NCI-H2171 (cell line): ENCODE measurements at regions not wholly inside any gene's neighbourhood (a gene's known extent, or its start where the extent isn't known, plus 50 kb on each side); places are given as distances from the start of the nearest gene placed in this dataset.
"Not testable (repeated sequence)": the region's sequence is repeated elsewhere in the genome, so short reads cannot be mapped to it uniquely, and the experiment has no call there.

Experiments
- DNase-seq: peaks from one replicate; lab custom pipeline; 2025; lab: John Stamatoyannopoulos, UW

DNA sequence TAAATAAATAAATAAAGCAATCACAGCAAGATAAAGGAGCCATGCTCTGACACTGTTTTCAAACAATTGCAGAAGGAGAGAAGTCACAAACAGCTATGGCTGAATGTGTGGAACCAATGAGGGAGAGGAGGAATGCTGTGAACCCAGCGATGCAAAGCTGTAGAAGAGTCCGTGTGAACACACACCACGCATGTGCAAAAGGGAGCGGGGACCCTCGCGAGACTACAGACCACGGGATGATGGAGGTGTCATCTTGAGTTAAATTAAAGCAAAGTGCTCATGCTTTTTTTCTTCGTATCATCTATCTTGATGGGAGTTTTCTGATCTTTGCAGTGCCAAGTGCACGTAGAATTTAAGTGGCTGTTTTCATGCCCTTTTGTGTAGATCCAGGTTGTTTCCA is 123.8 kb upstream of the CDH5 start:
- no peak for DNase-seq

DNA sequence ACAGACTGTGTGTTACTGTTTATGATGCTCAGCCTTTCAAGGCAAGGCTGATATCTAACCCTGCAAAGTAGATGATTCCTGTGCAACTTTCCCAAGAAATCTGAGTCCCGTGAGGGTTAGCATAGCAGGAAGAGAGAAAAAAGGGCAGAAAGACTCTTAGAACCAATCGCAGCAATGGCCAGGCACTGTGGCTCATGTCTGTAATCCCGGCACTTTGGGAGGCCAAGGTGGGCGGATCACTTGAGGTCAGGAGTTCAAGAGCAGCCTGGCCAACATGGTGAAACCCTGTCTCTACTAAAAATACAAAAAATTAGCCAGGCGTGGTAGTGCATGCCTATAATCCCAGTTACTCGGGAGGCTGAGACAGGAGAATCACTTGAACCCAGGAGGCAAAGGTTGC is 124.3 kb upstream of the CDH5 start:
- not testable (repeated sequence) for DNase-seq

DNA sequence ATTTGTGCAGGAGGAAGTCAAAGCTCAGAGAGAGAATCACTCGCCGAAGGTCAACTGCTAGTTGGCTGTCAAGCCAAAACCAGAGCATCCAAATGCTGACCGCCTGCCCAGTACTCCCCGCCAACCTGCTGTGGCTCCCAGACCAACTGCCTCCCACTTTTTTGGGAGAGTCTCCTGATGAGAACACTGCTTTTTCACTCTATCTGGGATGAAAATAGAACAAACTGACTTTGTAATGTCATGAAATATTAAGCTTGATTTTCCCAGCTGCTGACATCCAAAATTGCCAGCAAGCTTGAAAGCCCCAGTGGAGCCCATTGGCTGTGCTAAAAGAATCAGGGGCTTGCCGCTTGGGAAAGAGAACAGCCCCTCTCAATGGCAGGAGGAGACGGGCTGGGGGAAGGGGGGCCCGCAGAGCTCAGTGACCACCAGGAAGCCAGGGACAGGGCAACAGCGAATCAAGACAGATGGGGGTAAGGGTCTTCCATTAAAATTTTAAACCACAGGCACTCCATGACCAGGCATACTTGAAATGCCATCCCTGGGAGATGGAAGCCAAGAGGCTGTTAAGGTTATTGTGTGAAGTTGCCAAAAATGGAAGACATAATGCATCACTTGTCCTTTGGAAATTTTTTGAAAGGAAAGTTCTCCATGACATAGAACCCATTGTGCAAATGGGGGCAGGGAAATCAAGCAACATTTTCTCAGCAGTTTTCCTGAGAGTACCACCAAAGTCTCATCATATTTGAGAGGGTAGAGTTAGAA is 125.7 kb upstream of the CDH5 start:
- no peak for DNase-seq

DNA sequence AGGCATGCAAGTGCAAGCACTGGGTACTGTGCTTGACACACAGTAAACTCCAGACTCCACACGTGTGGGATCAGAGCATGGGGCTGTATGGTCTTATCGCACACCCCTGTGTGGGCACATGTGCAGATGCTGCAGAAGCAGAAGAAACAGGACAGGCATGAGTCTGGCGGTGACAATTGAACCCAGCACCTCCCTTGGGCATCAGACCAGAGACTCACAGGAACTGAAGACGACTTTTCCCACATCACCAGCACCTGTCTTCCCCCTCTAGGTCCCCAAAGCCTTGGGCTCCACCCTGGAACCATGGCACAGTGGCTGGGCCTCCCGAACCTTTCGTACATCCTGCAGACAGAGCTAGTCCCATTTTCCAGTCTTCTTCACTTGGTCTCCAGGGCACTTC is 126.4 kb upstream of the CDH5 start:
- no peak for DNase-seq

DNA sequence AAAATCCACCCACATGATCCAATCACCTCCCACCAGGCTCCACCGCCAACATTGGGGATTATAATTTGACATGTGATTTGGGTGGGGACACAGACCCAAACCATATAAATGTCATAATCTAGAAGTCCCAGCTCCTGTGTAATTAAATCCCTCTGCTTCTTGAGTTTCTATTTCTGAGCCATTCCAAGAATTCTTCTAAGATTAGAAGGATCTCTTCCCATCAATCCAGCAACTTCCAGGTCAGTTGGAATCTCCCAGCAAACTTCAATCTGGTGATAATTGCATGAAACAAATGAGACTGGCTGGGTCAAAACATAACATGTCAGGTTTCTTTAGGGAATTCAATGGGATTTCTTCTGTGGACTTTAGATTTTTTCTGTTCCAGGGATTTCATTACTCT is 127.8 kb upstream of the CDH5 start:
- DNase-seq = no peak

DNA sequence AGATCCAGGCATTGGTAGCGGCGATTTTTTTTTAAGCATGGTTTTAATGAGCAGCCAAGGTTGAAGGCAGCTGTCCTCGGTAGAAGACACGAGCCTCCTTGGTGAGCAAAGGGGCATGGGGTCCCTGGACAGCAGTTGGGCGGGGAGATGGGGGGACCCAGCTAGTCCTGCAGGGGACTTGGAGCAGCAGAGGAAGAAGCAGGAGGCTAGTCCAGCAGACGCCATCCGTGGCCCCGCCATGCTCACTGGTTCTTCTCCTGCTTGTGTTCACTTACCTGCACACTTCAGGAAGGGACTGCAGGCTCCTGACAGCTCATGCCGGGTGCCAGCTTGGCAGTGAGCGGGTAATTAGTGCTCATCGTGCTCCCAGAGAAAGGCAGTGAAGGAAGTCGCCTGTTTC is 130.2 kb upstream of the CDH5 start:
- no peak for DNase-seq

DNA sequence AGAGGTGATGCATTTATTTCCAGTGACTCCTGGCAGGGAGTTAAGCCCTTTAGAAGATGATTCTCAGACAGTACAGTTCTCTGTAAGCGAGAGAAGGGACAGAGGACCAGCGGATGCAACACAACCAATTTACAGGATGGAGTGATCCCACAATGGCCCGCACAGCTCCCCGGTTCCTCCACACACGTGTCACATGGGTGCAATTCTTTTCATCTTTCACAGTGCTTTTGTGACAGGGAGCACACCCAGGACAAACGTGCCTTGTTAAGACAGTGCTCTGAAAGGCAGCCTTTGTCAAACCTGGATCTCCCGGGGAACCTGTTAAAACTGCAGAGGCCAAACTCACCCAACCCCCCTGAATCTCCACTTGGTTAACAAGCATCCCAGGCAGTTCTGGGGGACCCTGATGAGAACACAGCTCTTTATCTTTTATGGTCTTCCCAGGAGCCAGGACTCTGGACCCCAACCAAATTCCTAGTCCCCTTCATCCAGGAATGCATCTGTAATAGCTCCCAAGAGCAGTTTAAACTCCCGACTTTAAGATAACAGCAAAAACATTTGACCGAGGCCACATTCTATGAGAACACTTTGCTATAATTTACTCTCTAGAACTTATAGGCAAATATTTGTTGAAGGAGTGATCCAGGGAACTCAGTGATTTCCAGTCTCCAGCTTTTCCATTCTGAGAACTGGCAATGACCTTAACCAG is 134.9 kb upstream of the CDH5 start:
- DNase-seq = no peak

DNA sequence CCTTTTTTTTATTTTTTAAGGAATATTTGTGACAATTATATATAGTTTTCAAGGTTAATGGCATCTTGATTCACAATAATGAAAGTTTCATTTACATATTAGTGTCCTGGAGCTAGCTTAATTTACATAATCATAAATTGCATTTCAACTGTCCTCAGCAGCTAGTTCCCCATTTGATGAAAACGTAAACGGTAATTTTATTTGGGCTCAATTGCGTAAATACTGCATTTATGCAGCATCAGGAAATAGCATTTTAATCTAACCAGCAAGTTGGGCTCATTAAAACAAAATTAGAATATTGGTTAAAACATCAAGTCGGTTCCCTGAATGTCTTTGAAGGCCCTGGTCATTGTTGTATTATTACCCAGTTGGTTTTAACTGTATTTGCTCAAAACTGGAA is 136.8 kb upstream of the CDH5 start:
- no peak for DNase-seq

DNA sequence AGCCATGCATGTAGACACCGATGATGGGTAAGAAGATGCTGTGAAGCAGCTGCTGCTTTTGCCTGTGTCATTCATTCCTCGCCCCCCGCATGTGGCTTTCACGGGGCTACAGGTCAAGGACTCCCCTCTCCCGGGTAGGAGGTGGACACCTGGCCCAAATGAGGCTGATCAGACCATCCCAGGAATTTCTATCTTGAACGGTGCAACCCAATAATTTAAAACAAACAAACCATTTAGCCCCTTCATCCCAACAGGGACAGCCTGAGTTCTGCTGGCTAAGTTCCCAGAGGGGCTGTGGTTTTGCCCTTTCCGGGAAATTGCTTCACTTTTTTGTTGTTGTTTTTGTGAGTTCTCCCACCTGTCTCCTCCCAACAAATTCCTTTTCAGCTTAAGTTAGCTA is 137.7 kb upstream of the CDH5 start:
- no peak for DNase-seq

DNA sequence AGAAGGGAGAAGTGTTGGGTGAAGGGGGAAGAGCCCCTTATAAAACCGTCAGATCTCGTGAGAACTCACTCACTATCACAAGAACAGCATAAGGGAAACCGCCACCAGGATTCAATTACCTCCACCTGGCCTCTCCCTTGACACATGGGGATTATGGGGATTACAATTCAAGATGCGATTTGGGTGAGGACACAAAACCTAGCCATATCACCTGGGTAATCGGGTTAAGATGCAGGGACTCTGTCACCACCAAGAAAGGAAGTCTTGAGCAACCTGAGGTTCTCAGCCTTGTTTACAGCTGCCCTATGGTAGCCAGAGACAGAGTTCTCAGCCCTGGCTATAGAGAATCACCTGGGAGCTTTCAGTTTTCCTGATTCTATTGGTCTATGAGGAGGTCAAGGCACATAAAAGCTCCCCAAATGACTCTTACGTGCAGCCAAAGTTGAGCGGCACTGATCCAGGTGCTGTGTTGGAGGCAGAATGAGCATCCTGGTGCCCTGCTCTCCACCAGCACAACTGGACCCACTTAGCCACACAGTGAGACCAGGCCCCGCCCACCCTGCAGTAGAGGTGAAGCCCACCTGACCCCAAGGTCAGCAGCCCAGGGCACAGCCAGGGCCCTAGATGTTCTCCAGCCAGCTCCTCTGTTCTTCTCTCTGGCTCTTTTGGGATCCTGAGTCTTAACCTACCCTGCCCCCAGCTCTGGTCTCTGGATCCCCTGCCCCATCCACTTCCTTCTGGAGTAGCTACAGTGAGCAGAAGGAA is 138.5 kb upstream of the CDH5 start:
- no peak for DNase-seq

DNA sequence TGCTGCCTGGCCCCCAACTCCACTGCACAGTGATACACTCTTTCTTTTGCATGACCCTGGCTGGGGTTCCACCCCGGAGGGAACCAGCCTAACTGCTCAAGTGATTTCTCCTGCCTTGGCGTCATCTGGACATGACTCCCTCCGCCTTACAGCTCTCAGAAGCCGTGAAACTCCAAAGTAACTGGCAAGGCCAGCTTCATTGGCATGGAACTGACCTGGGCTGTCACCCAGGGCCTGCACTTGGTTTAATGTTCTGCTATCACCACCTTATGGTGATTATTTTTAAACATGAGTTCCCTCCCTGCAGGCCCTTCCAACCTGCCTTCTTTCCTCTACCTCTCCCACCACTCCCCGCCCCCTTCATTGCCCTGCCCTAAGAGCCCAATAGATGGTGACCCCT is 139.7 kb upstream of the CDH5 start:
- DNase-seq = no peak

DNA sequence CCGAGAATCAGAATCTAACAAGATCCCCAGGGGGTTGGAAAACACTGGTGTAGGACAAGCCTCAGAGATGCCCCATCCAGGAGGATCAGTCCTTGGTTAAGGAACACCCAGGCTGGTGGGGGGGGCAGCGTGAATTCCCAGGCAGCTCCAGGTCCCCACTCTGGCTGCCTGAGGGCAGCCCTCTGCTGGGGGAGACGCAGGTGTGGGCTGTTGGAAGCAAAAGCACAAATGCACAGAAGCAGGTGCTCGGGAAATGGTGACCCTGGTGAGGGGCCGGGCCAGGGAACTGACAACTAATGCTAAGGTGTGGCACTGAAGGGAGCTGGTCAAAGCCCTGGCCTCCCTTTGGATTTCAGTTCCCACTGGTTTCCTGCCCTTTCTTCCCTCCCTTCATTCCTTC is 140.8 kb upstream of the CDH5 start:
- no peak for DNase-seq

DNA sequence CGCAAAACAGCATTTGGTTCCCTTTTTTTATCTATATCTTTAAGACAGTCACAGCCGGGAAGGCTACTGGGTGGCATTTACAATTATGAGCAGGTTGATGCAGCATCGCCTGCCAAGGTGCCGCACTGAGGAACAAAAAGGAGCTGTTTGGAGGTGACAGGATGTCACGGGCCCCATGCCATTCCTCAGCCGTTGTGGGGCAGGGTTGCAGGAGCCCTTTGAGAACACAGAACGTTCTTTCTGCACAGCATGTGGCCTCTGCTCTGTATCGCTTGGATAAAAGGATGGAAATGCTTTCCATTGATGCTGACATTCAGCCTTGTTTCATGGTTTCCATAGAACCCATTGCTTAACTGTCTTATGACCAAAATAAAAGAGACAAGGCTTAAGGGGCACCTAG is 141.9 kb upstream of the CDH5 start:
- DNase-seq = no peak

DNA sequence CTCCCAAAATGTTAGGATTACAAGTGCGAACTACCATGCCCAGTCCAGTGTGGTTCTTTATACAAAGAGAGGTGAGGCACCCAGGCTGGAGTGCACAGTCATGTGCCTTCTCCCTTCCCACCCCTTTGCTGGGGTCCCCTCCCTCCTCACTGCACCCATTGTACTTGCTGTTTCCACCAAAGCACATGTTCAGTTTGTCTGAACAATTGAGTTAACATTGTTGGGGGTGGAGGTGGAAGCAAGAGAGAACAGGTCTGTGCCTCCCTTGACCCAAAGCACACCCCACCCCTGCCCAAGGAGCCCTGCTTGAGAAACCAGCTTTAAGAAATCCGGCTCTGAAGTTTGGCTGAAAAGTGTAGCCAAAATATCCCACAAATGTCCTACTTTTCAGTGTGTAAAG is 142.3 kb upstream of the CDH5 start:
- DNase-seq = no peak

DNA sequence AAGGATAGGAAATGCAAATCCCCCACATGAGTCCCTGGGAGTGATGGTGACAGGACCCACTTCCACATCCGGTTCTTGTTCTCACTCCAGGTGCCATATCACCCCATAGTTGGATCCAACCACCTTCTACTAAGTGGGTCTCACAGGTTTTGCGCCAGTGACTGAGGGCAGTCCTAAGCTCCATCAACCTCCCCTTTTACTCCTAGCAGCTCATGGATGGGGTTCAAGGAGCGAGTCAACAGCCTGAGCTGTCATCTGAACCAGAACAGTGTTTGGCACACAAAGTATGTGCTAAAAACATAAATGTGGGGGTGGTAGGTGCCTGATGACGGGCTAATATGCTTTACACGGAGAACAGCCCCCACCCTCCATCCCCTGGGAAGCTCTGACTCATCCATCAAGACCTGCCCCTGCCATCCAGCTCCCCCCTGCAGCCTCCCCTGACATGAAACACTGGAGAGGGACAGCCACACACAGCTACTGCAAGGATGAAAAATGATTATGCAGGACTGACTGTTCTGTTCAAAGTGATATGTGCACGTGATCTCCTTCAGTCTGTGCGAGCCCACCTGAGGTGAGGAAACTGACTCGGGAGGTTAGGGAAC is 143.2 kb upstream of the CDH5 start:
- DNase-seq = no peak

DNA sequence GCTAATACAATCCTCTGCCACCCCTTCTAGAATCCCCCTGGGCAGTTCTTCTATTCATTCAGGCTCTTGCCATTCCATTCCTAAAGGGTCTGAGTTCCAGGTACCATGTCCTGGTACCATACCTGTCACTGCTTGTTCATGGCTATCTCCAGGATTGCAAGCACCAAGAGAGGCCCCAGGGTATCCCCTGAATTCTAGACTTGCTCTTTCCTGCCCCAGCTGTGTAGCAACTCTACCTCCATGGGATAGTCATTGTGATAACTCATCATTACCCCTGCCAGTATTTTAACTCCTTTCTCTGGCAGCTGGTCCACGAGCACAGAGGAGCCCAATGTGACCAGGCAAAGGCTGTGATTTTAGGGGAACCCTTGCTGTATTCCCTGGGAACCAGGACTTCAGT is 143.7 kb upstream of the CDH5 start:
- no peak for DNase-seq

DNA sequence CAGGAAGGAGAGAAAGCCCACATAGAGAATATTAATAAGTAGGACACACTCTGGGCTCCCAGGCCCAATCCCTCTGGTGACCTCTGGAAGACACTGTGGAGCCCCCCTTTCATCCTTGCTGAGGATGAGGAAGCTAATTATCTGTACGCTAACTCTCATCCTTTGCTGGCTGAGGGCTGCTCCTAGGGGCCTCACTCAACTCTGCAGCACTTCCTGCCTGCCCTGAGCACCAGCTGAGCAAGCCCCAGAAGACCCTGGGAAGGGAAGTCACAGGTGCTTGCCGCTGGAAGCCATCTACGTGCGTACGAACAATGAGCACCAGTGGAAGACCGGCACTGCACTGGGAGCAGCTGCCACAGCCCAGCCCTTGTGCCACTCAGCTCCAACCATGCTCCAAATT is 145.8 kb upstream of the CDH5 start:
- no peak for DNase-seq

DNA sequence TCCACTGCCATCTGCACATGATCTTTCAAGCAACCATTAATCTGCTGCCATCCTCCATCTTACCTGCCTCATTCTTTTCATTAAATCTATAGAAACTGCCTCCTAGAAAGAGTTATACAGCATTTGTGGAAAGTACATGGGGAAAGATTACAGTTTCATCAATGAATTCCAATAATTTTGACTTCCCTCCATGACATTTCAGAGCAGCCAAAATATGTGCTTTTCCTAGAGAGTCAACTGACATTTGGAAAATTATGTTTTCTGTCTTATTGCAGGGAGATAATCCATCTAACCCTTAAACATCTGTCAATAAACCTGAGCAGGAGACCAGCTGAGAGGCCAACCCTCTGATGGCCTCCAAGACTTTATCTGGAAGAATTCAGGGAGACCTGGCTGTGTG is 147.0 kb upstream of the CDH5 start:
- DNase-seq = no peak

DNA sequence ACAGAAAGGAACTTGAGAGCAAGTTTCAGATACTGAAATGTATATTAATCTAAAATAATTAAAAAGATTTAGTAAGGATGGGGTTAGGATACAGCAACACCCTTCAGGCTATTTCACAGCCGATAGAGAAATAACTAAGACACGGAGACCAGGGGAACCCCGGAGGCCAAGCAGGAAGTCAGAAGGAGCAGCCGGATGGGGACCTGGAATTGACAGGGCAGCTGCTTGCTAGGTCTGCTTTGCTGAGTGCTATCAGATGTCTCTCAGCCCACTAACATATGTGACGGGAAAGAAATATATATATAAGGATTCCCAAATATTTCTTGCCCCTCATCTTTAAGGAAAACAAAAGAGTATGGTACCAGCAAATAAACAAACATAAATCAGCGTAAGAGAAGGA is 154.1 kb upstream of the CDH5 start:
- no peak for DNase-seq

DNA sequence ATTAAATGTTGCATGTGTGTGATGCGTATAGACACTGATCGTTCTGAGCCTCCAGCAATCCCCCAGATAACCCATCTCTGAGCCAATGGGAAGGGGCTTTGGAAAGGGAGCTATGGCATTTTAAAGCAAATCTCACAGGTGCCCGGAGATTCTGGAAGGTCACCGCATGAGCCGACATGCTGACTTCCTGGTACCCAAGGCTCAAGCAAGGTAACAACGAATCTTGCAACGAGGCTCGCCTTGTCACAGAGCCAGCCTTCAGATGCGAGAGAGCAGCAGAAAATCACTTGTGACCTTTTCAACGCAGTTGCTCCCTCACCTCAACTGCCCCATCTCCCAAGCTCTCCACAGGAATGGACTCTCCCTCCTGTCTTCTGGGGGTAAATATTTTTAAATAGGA is 154.8 kb upstream of the CDH5 start:
- DNase-seq = no peak

DNA sequence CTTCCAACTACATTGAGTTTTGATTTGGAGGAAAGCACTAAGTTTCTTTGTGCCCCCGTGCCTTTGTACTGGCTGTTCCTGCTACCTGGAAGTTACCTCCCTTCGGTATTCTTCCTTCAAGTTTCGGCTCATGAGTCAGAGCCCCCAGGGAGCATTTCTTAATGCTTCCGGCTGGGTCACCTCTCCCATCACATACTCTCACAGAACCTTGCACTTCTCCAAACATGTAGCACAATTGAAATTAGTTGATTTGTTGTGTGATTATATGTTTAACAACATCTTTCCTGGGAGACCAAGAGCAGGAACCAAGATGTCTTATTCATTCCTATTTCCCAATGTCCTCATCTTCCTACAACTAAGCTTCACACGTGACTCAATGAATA is 158.6 kb upstream of the CDH5 start:
- DNase-seq = no peak

DNA sequence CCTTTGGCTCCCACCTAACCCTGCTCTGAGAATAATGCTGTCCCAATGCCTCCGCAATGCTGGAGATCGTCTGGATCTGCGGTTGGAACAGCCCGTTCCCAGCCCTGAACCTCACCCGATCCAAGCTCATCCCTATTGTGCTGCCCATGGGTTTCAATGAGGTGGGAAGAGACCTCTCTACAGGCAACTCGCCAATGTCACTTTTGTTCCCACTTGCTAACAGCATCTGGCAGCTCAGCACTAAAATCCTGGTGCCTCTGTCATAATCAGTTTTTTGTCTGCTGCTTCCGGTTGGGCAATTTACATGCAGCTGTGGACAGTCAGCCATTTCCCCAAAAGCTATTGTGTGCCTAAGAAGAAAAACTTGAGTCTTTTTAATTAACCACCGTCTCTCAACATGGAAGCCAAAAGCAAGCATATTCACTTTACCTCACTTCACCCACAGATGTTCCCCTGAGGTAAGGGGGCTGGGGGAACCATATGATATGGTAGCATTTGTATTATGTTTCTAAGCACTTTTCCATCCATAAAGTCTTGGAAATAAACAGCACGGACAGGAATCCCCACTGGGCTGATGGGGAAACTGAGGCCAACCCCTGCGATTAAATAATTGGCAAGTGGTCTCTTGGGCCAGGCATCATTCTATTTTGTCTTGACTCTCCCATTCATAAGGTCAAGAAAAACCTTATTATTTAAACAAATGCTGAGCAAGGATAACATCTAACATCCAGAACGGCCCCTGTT is 159.2 kb upstream of the CDH5 start:
- no peak for DNase-seq
